Prostate gland (tissue), 2 donors: ENCODE measurements at regions not wholly inside any gene's neighbourhood (a gene's known extent, or its start where the extent isn't known, plus 50 kb on each side); places are given as distances from the start of the nearest gene placed in this dataset.

Experiments used
- DNase-seq: peaks from one replicate; pipeline ENCODE4 v3.0.0-alpha.2; 2019; ENCODE audit warnings: low spot score
- H3K27ac ChIP-seq, 2 donors: fragments of 200-600 bp; sonication (generic); 2 replicates each; pipeline ENCODE4 v1.5.1; 2017 to 2019
- H3K27me3 ChIP-seq: fragments of 200-600 bp; sonication (generic); replicated peaks from 2 replicates; pipeline ENCODE4 v1.5.1; 2019; ENCODE audit not compliant: insufficient read depth
- H3K36me3 ChIP-seq, 2 donors: fragments of 200-600 bp; sonication (generic); 1 replicate in 1 of 2; 2 replicates in 1 of 2; pipeline versions ENCODE4 v1.5.1 to v1.8.1; 2017 to 2019
- H3K4me1 ChIP-seq: fragments of 200-600 bp; sonication (generic); replicated peaks from 2 replicates; pipeline ENCODE4 v1.5.1; 2019
- H3K4me3 ChIP-seq, 2 donors: fragments of 200-600 bp; sonication (generic); 2 replicates each; pipeline ENCODE4 v1.5.1; 2017 to 2019
- H3K9me3 ChIP-seq: fragments of 200-600 bp; sonication (generic); 2 replicates; pipeline ENCODE4 v1.5.1; 2017
- POLR2A ChIP-seq: fragments of 450-650 bp; IDR thresholded peaks from one replicate; pipeline ENCODE4 v1.6.1; 2016; ENCODE audit warnings: antibody characterized with exemption, mild to moderate bottlenecking
- POLR2AphosphoS5 ChIP-seq: sonication (generic); formaldehyde crosslinking; IDR thresholded peaks from one replicate; pipeline ENCODE4 v1.6.1; 2017; ENCODE audit warnings: antibody characterized with exemption
- WGBS: methylation state at CpG from one replicate; pipeline ENCODE4 v1.1.5; 2018; 5-methylcytosine and 5-hydroxymethylcytosine counted together
- intact Hi-C: fragments of 100-400 bp; cut with DNase I; formaldehyde crosslinking; loops from one replicate; pipeline ENCODE4 v1.14.2; 2022
- TF ChIP-seq, protein P1 (sequence below), 4 experiments: fragments of 200-600 bp in 2 of 4; fragments of 450-650 bp in 2 of 4; sonication (generic) in 2 of 4; IDR thresholded peaks; 1 replicate in 3 of 4; 2 replicates in 1 of 4; pipeline ENCODE4 v1.5.1; 2016 to 2019; ENCODE audit warnings: antibody characterized with exemption in 4 of 4, mild to moderate bottlenecking in 2 of 4, moderate library complexity in 2 of 4

DNA sequence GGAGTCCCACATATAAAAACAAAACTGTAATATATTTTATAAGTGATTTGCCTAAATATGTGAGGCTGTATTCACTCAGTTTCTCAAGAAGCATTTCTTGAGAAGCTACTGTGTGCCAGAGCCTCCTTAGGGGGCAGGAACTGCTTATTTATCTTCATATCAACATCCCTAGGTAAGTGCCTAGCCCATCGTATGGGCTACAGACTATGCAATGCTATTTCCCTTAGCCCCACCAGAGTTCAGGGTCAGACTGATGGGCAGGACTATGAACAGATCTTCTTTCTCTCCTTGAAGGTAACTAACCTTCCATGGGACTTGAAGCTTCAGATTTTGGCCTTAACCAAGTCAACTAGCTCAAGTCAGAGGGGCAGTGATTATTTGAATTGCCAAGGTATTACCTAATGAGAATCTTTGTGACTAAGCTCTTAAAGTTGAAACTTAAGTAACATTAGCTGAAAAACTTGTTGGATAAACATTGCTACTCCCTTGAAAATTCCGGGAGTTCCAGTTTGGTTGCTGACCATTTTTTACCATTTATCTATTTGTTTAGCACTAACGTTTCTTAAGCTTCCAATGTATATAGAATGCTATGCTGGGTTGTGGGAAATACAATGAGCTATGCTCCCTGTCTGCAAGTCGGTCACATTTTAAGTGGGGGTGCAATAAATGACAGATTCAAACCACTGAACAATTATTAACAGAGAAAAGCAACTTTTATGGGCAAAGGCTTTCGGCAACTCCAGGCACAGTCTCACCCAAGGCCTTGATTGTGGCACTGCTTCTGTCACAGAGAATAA, 85.2 kb downstream of the GPR88 start:
- intact Hi-C loops: no loop called here
- 22% methylated on average over 5 of the region's 5 CpGs for WGBS
- H3K9me3 ChIP-seq: no peaks in the 10 kb centered on the region

DNA sequence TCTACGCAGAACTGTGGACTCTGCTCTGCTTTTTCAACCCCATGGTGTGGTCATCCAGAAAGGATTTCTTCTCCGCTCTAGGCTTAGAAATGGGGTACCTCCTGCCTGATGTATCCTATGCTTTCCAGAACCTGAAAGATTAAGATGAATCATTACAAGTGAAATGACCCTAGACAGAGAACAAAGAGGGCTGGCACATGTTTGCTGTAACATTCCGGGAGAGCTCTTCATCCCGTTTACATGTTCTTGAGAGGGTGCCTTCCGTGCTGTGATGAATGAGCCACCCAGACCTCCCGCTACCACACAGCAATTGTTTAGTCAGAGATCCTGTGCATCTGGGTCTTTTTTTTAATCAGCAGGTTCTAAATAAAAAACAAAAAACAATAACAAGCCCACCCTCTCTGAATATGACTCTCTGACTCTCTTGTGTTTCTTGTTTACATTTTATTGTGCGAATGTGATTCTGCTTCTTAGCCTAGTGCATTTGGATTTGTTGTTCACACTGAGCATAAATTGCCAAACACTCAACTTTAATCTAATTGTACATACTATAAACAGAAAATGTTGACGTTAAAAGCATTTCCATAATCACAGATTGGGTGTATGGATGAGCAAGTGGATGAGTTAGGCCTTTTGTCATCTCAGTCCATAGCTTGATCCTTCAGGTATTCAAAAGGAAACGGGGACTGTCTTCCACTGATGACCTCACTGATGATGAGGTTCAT, 87.1 kb downstream of the GPR88 start:
- H3K27me3 ChIP-seq: no peaks in the 10 kb centered on the region
- H3K27ac ChIP-seq: no peak overlapping the region
- H3K4me1 ChIP-seq: no peaks in the 10 kb centered on the region
- no peak for TF ChIP-seq POLR2AphosphoS5
- TF ChIP-seq, protein P1, sequence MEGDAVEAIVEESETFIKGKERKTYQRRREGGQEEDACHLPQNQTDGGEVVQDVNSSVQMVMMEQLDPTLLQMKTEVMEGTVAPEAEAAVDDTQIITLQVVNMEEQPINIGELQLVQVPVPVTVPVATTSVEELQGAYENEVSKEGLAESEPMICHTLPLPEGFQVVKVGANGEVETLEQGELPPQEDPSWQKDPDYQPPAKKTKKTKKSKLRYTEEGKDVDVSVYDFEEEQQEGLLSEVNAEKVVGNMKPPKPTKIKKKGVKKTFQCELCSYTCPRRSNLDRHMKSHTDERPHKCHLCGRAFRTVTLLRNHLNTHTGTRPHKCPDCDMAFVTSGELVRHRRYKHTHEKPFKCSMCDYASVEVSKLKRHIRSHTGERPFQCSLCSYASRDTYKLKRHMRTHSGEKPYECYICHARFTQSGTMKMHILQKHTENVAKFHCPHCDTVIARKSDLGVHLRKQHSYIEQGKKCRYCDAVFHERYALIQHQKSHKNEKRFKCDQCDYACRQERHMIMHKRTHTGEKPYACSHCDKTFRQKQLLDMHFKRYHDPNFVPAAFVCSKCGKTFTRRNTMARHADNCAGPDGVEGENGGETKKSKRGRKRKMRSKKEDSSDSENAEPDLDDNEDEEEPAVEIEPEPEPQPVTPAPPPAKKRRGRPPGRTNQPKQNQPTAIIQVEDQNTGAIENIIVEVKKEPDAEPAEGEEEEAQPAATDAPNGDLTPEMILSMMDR (IDR thresholded peaks at IDR 0.05): no peak
- no peak for TF ChIP-seq POLR2A
- H3K36me3 ChIP-seq: no peaks in the 10 kb centered on the region
- intact Hi-C loops: no loop called here
- DNase-seq: no peak
- H3K9me3 ChIP-seq: no peaks in the 10 kb centered on the region
- no peak overlapping the region for H3K4me3 ChIP-seq
- WGBS: 80% methylated on average over 9 of the region's 9 CpGs

More for the DNA sequence above, 85.2 kb downstream of the GPR88 start:
- no peak overlapping the region for H3K27ac ChIP-seq
- no peaks in the 10 kb centered on the region for H3K4me1 ChIP-seq
- TF ChIP-seq, protein P1 (IDR thresholded peaks at IDR 0.05): no peak
- TF ChIP-seq POLR2A: no peak
- no peak for TF ChIP-seq POLR2AphosphoS5
- no peaks in the 10 kb centered on the region for H3K36me3 ChIP-seq
- no peak for DNase-seq
- no peak overlapping the region for H3K4me3 ChIP-seq
- H3K27me3 ChIP-seq: no peaks in the 10 kb centered on the region

DNA sequence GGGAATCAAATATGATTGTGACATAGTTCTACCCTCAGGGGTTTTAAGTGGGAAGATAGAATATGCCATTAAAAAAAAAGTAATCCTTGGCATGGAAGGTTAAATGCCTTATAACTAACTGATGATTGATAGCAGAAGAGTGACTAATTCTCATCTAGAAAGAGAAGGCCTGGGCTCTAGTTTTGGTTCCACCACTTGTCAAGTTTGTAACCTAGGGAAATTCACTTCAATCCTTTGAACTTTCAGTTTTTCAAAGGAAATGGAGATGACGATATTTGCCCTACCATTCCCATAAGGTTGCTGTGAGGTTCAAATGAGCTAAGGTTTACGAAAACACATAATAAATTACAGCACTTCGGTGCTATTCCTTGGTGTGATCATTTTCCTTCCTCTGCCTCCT, 88.5 kb downstream of the GPR88 start:
- Histone ChIP-seq H3K4me1 (no peaks in the 10 kb centered on the region), H3K4me3 (no peak overlapping the region), H3K9me3 (no peaks in the 10 kb centered on the region), H3K27me3 (no peaks in the 10 kb centered on the region), H3K36me3 (no peaks in the 10 kb centered on the region), H3K27ac (no peak overlapping the region)
- intact Hi-C loops: no loop called here
- no peak for DNase-seq
- TF ChIP-seq, protein P1 (IDR thresholded peaks at IDR 0.05): no peak
- TF ChIP-seq POLR2A: no peak
- TF ChIP-seq POLR2AphosphoS5: no peak
- WGBS: 75% methylated on average over 3 of the region's 3 CpGs

DNA sequence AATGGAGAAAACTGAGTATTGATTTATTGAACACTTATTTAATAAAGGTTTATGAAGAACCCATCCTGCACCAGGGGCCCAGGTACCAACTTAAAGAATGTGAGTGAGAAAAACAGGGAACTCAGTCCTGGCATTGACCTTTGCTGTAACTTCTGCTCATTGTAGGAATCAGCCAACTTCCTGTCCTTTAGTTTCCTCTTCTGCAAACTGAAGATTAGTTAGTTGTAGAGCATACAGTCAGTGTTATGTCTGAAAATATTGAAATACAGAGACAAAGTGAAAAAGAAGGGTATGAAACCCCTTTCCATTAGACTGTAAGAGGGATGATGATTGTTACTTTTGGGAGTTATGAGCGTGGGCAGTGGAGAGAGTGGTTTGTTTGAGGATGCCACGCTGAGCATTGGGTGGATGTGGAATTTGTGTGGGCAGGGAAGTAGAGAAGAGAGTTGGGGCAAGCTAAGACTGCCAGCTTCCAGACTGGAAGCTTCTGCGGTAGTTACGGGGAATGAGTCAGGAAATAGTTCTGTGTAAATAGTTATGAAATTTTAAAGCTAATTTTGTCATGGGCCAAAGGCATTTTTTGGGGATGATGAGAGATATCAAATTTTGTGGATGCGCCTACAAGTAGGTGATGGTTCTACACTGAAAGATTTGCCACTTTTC, 89.2 kb downstream of the GPR88 start:
- Histone ChIP-seq H3K36me3 (no peaks in the 10 kb centered on the region), H3K27ac (no peak overlapping the region), H3K9me3 (no peaks in the 10 kb centered on the region), H3K4me1 (no peaks in the 10 kb centered on the region), H3K4me3 (no peak overlapping the region), H3K27me3 (no peaks in the 10 kb centered on the region)
- TF ChIP-seq POLR2AphosphoS5 (no peak), POLR2A (no peak)
- TF ChIP-seq, protein P1 (IDR thresholded peaks at IDR 0.05): no peak
- no peak for DNase-seq
- intact Hi-C loops: no loop called here
- WGBS: 80% methylated on average over 5 of the region's 5 CpGs
